ENCODE measurements at regions not wholly inside any gene's neighbourhood (a gene's known extent, or its start where the extent isn't known, plus 50 kb on each side); places are given as distances from the start of the nearest gene placed in this dataset.

DNA sequence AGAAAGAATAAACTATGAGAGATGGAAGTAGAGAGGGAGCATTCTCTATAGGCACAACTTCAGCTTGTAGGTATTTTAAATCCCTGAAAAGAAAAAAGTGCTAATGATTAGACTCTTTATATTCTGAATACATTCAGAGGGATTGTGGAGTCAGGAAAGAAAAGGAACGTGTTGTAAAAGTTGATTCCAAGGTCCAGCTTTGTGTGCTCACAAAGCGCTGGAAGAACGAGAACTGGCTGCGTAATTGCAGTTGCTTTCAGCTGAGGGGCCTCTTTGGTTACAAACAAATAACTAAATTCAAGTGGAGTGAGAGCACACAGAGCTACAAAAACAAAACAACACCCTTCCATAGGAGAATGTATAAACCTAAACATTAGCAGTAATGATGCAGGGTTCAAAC lies 1040.4 kb upstream of the WWC1 start:
- no peak for DNase-seq (ENCODE audit: low spot score)
- Histone ChIP-seq H3K9me2 (ENCODE audit: insufficient read depth, low read length) (no peaks in the 10 kb centered on the region), H3K36me3 (ENCODE audit: insufficient read depth, low read length) (no peaks in the 10 kb centered on the region), H3K27ac (ENCODE audit: low read depth, low read length, poor library complexity, severe bottlenecking) (no peak overlapping the region), H3K4me1 (ENCODE audit: insufficient read depth, low read length, poor library complexity, severe bottlenecking) (no peaks in the 10 kb centered on the region), H3K79me2 (ENCODE audit: insufficient read depth, low read depth, low read length) (no peaks in the 10 kb centered on the region), H4K20me1 (ENCODE audit: insufficient read depth, low read length) (no peaks in the 10 kb centered on the region), H3K9me3 (ENCODE audit: low read length) (no peaks in the 10 kb centered on the region), H3K4me2 (ENCODE audit: low read length) (no peak overlapping the region), H3K4me3 (ENCODE audit: low read depth, low read length, poor library complexity, severe bottlenecking) (no peak overlapping the region), H2AFZ (ENCODE audit: low read length) (no peak overlapping the region)
- ChIA-PET CTCF (ENCODE audit: unreplicated experiment) (no interaction called here), POLR2A (no interaction called here)
- intact Hi-C loops (cut with micrococcal nuclease; ENCODE audit: unreplicated experiment) = no loop called here
- BruUV-seq (replicated peaks) = no TSS peak
- TF ChIP-seq, protein P1, sequence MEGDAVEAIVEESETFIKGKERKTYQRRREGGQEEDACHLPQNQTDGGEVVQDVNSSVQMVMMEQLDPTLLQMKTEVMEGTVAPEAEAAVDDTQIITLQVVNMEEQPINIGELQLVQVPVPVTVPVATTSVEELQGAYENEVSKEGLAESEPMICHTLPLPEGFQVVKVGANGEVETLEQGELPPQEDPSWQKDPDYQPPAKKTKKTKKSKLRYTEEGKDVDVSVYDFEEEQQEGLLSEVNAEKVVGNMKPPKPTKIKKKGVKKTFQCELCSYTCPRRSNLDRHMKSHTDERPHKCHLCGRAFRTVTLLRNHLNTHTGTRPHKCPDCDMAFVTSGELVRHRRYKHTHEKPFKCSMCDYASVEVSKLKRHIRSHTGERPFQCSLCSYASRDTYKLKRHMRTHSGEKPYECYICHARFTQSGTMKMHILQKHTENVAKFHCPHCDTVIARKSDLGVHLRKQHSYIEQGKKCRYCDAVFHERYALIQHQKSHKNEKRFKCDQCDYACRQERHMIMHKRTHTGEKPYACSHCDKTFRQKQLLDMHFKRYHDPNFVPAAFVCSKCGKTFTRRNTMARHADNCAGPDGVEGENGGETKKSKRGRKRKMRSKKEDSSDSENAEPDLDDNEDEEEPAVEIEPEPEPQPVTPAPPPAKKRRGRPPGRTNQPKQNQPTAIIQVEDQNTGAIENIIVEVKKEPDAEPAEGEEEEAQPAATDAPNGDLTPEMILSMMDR (conservative IDR thresholded peaks at IDR 0.05; ENCODE audit: low read length) = no peak
- no peak for TF ChIP-seq EZH2phosphoT487 (IDR thresholded peaks at IDR 0.05; ENCODE audit: borderline replicate concordance, low read depth, low read length)

GRCh38 chr5:167254132-167254531 lies 1037.3 kb upstream of the WWC1 start:
- ChIA-PET POLR2A (interaction anchor here (0.6 to 1.3 kb wide), 2 partner anchors 10 to 1089 kb away, joined by 3 to 4 read pairs; no protein-coding TSS in a partner anchor), CTCF (ENCODE audit: unreplicated experiment) (no interaction called here)
- TF ChIP-seq, protein P1 (conservative IDR thresholded peaks at IDR 0.05; ENCODE audit: low read length) = no peak
- no peak for TF ChIP-seq EZH2phosphoT487 (IDR thresholded peaks at IDR 0.05; ENCODE audit: borderline replicate concordance, low read depth, low read length)
- DNase-seq (ENCODE audit: low spot score) = no peak
- intact Hi-C loops (cut with micrococcal nuclease; ENCODE audit: unreplicated experiment) = no loop called here
- H3K4me3 ChIP-seq (ENCODE audit: low read depth, low read length, poor library complexity, severe bottlenecking) = no peak overlapping the region
- no peak overlapping the region for H3K27ac ChIP-seq (ENCODE audit: low read depth, low read length, poor library complexity, severe bottlenecking)
- no TSS peak for BruUV-seq (replicated peaks)
- no peaks in the 10 kb centered on the region for H4K20me1 ChIP-seq (ENCODE audit: insufficient read depth, low read length)
- no peaks in the 10 kb centered on the region for H3K9me2 ChIP-seq (ENCODE audit: insufficient read depth, low read length)
- H3K36me3 ChIP-seq (ENCODE audit: insufficient read depth, low read length) = no peaks in the 10 kb centered on the region
- H3K4me1 ChIP-seq (ENCODE audit: insufficient read depth, low read length, poor library complexity, severe bottlenecking) = no peaks in the 10 kb centered on the region
- no peak overlapping the region for H3K4me2 ChIP-seq (ENCODE audit: low read length)
- no peaks in the 10 kb centered on the region for H3K9me3 ChIP-seq (ENCODE audit: low read length)
- H3K79me2 ChIP-seq (ENCODE audit: insufficient read depth, low read depth, low read length) = no peaks in the 10 kb centered on the region
- no peak overlapping the region for H2AFZ ChIP-seq (ENCODE audit: low read length)

GRCh38 chr5:167255926-167256325 lies 1035.5 kb upstream of the WWC1 start:
- no peak for DNase-seq (ENCODE audit: low spot score)
- Histone ChIP-seq H2AFZ (ENCODE audit: low read length) (no peak overlapping the region), H3K4me3 (ENCODE audit: low read depth, low read length, poor library complexity, severe bottlenecking) (no peak overlapping the region), H3K4me2 (ENCODE audit: low read length) (no peak overlapping the region), H4K20me1 (ENCODE audit: insufficient read depth, low read length) (no peaks in the 10 kb centered on the region), H3K27ac (ENCODE audit: low read depth, low read length, poor library complexity, severe bottlenecking) (no peak overlapping the region), H3K4me1 (ENCODE audit: insufficient read depth, low read length, poor library complexity, severe bottlenecking) (no peaks in the 10 kb centered on the region), H3K79me2 (ENCODE audit: insufficient read depth, low read depth, low read length) (no peaks in the 10 kb centered on the region), H3K9me2 (ENCODE audit: insufficient read depth, low read length) (no peaks in the 10 kb centered on the region), H3K36me3 (ENCODE audit: insufficient read depth, low read length) (no peaks in the 10 kb centered on the region), H3K9me3 (ENCODE audit: low read length) (no peaks in the 10 kb centered on the region)
- CTCF ChIA-PET (ENCODE audit: unreplicated experiment) = no interaction called here
- BruUV-seq (replicated peaks) = no TSS peak
- TF ChIP-seq EZH2phosphoT487 (IDR thresholded peaks at IDR 0.05; ENCODE audit: borderline replicate concordance, low read depth, low read length) = no peak
- TF ChIP-seq, protein P1 (conservative IDR thresholded peaks at IDR 0.05; ENCODE audit: low read length) = no peak
- intact Hi-C loops (cut with micrococcal nuclease; ENCODE audit: unreplicated experiment) = no loop called here
- POLR2A ChIA-PET = interaction anchor here (0.9 kb wide), 1 partner anchor 15 kb away, joined by 3 read pairs; no protein-coding TSS in a partner anchor
